ENCODE measurements at regions not wholly inside any gene's neighbourhood (a gene's known extent, or its start where the extent isn't known, plus 50 kb on each side); places are given as distances from the start of the nearest gene placed in this dataset.

GRCh38 chr4:19523964-19524363 is 727.7 kb upstream of the SLIT2 start:
- DNase-seq (ENCODE audit: low read depth, low spot score) = no peak
- CTCF ChIA-PET = interaction anchor here (1.2 kb wide), 1 partner anchor 10 kb away, joined by 5 read pairs; no protein-coding TSS in a partner anchor

More at GRCh38 chr4:19523964-19524363, 727.7 kb upstream of the SLIT2 start:
- H3K9me1 ChIP-seq (replicated peaks; ENCODE audit: control insufficient read depth, extremely low read depth, insufficient read depth, low read length) = no peaks in the 10 kb centered on the region
- FAIRE-seq = no peak
- no peak overlapping the region for H3K4me2 ChIP-seq (ENCODE audit: insufficient read depth, low read length)
- no peak overlapping the region for H3K9ac ChIP-seq (replicated peaks; ENCODE audit: extremely low read depth, insufficient read depth, low read length)
- H3K9me3 ChIP-seq (replicated peaks; ENCODE audit: control insufficient read depth, insufficient read depth, low read length) = no peaks in the 10 kb centered on the region
- H4K20me1 ChIP-seq (replicated peaks; ENCODE audit: control insufficient read depth, extremely low read depth, insufficient read depth, low read length) = no peaks in the 10 kb centered on the region
- no peaks in the 10 kb centered on the region for H3K27me3 ChIP-seq (ENCODE audit: control insufficient read depth in 2 of 2, insufficient read depth in 2 of 2, low read length in 2 of 2)
- H3K36me3 ChIP-seq (ENCODE audit: control insufficient read depth in 2 of 2, extremely low read depth in 1 of 2, insufficient read depth in 2 of 2, low read length in 2 of 2) = no peaks in the 10 kb centered on the region
- no peak overlapping the region for H2AFZ ChIP-seq (ENCODE audit: low read depth, low read length)
- POLR2A ChIA-PET = no interaction called here
- no peak overlapping the region for H3K4me3 ChIP-seq (replicated peaks in 1 of 3; ENCODE audit: insufficient read depth in 1 of 3, low read depth in 1 of 3, low read length in 3 of 3)
- intact Hi-C loops (cut with micrococcal nuclease) = no loop called here
- H3K79me2 ChIP-seq (ENCODE audit: control insufficient read depth, insufficient read depth, low read length) = no peaks in the 10 kb centered on the region
- dilution Hi-C loops (cut with MboI; ENCODE audit: extremely low pct_ligation_motif_present, low sequenced_read_pairs) = no loop called here
- TF ChIP-seq MYC (IDR thresholded peaks at IDR 0.05; ENCODE audit: low read depth, low read length) (no peak), CTCF (IDR thresholded peaks at IDR 0.05; ENCODE audit: extremely low read depth in 1 of 2, insufficient read depth in 1 of 2, low read depth in 1 of 2, low read length in 2 of 2) (no peak), GATA2 (IDR thresholded peaks at IDR 0.05; ENCODE audit: insufficient read depth, insufficient read length, low read depth, low read length) (no peak), MAX (IDR thresholded peaks at IDR 0.05; ENCODE audit: insufficient read depth, insufficient read length) (no peak), POLR2A (IDR thresholded peaks at IDR 0.05; ENCODE audit: low read depth, low read length) (no peak), POLR2AphosphoS5 (IDR thresholded peaks at IDR 0.05; ENCODE audit: insufficient read depth, low read depth, low read length) (no peak), JUN (IDR thresholded peaks at IDR 0.05; ENCODE audit: borderline replicate concordance, insufficient read depth, insufficient read length, low read depth) (no peak), EZH2 (IDR thresholded peaks at IDR 0.05; ENCODE audit: borderline replicate concordance, low read depth, low read length, severe bottlenecking) (no peak), FOS (IDR thresholded peaks at IDR 0.05; ENCODE audit: borderline replicate concordance, insufficient read depth, low read length) (no peak)
- BruUV-seq (replicated peaks) = no TSS peak
- H3K27ac ChIP-seq (ENCODE audit: insufficient read depth, low read depth, low read length) = no peak overlapping the region
- H3K4me1 ChIP-seq (ENCODE audit: control insufficient read depth, extremely low read depth, insufficient read depth, low read length) = no peaks in the 10 kb centered on the region

All from endothelial cell of umbilical vein (primary cell).